ENCODE measurements at regions not wholly inside any gene's neighbourhood (a gene's known extent, or its start where the extent isn't known, plus 50 kb on each side); places are given as distances from the start of the nearest gene placed in this dataset.

DNA sequence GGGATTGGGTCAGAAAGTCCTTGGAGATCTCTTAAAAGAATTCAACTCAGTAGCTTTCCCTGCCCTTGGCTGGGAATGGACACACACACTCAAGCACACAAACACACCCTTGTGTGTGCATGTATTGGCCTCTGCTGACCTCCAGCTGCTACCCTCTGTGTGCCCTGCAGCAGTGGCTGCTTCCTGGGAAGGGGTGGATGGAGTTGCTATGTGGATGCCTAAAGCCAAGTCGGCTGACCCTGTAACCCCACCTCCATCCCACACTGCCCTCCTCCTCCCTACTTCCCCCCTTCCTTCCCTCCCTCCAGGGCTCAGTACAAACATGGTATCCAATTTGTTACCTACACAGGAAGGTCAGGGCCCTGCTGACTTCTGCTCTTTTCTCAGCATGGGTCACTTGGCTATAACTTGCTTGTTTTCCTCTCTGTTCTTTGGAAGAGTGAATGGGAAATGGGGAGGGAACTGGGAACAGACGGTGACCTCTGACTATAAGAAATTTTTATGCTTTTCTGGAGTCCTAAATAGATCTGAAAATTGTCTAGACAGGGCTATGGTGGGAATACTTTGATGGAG, 351.6 kb upstream of the TBX3 start:
- TF ChIP-seq POLR2A (IDR thresholded peaks at IDR 0.05; ENCODE audit: low read length) (no peak), GATA1 (IDR thresholded peaks at IDR 0.05; ENCODE audit: low read depth, low read length) (no peak)

Measured in erythroblast (primary cell).